Neural cell (in vitro differentiated cells): ENCODE measurements at regions not wholly inside any gene's neighbourhood (a gene's known extent, or its start where the extent isn't known, plus 50 kb on each side); places are given as distances from the start of the nearest gene placed in this dataset.

ENCODE experiments used
- H2AFZ ChIP-seq: fragments of 200-600, 300-800 bp; sonication (generic), shearing (Covaris generic); 2 replicates; pipeline ENCODE4 v1.6.0; 2014; ENCODE audit warnings: low read depth, mild to moderate bottlenecking, antibody characterized with exemption, low read length, moderate library complexity
- H3F3A ChIP-seq: fragments of 200-600 bp; shearing (Covaris generic); 2 replicates; pipeline ENCODE4 v1.6.1; 2016; ENCODE audit warnings: mild to moderate bottlenecking, moderate library complexity, mixed read lengths, antibody characterized with exemption, low read length; ENCODE audit not compliant: insufficient read depth, poor library complexity, severe bottlenecking
- H3K27ac ChIP-seq: fragments of 200-600, 300-800 bp; sonication (generic), shearing (Covaris generic); 2 replicates; pipeline ENCODE4 v1.5.1; 2014; ENCODE audit warnings: mild to moderate bottlenecking, low read length, moderate library complexity
- H3K27me3 ChIP-seq: fragments of 300-800, 200-600 bp; sonication (generic), shearing (Covaris generic); 2 replicates; pipeline ENCODE4 v1.6.0; 2014; ENCODE audit warnings: mild to moderate bottlenecking, low read depth, low read length, moderate library complexity; ENCODE audit not compliant: insufficient read depth
- H3K36me3 ChIP-seq: fragments of 300-800, 200-600 bp; sonication (generic), shearing (Covaris generic); 2 replicates; pipeline ENCODE4 v1.5.1; 2014; ENCODE audit warnings: mild to moderate bottlenecking, antibody characterized with exemption, low read length, moderate library complexity; ENCODE audit not compliant: insufficient read depth
- H3K4me2 ChIP-seq: fragments of 300-800, 200-600 bp; sonication (generic), shearing (Covaris generic); 2 replicates; pipeline ENCODE4 v1.6.0; 2014; ENCODE audit warnings: mild to moderate bottlenecking, low read length
- H3K4me3 ChIP-seq: fragments of 300-800, 200-600 bp; sonication (generic), shearing (Covaris generic); 2 replicates; pipeline ENCODE4 v1.5.1; 2014; ENCODE audit warnings: mild to moderate bottlenecking, low read length, moderate library complexity
- H3K79me2 ChIP-seq: fragments of 200-600 bp; shearing (Covaris generic); replicated peaks from 2 replicates; pipeline ENCODE4 v1.6.0; 2014; ENCODE audit warnings: mild to moderate bottlenecking, low read length, moderate library complexity; ENCODE audit not compliant: insufficient read depth
- H3K9ac ChIP-seq: fragments of 300-800, 200-600 bp; sonication (generic), shearing (Covaris generic); 2 replicates; pipeline ENCODE4 v1.6.1; 2016; ENCODE audit warnings: mild to moderate bottlenecking, low read length, mixed read lengths
- H3K9me2 ChIP-seq: fragments of 200-600 bp; shearing (Covaris generic); 2 replicates; pipeline ENCODE4 v1.6.1; 2016; ENCODE audit warnings: mild to moderate bottlenecking, low read length, mixed read lengths; ENCODE audit not compliant: insufficient read depth
- H3K9me3 ChIP-seq: fragments of 200-600, 300-800 bp; sonication (generic), shearing (Covaris generic); 2 replicates; pipeline ENCODE4 v1.6.1; 2016; ENCODE audit warnings: mild to moderate bottlenecking, mixed run types, low read length, moderate library complexity, mixed read lengths
- H4K20me1 ChIP-seq: fragments of 200-600 bp; shearing (Covaris generic); 2 replicates; pipeline ENCODE4 v1.6.1; 2016; ENCODE audit warnings: mild to moderate bottlenecking, mixed run types; ENCODE audit not compliant: insufficient read depth
- CTCF ChIP-seq: fragments of 450-650 bp; IDR thresholded peaks from 2 replicates; pipeline ENCODE4 v1.5.1; 2014; ENCODE audit warnings: antibody characterized with exemption, mild to moderate bottlenecking, moderate library complexity; ENCODE audit not compliant: poor library complexity, severe bottlenecking
- EP300 ChIP-seq: fragments of 450-650 bp; conservative IDR thresholded peaks from 2 replicates; pipeline ENCODE4 v1.6.1; 2014; ENCODE audit warnings: antibody characterized with exemption, mild to moderate bottlenecking, moderate library complexity; ENCODE audit not compliant: poor library complexity, severe bottlenecking
- EZH2 ChIP-seq: fragments of 200-600, 300-800 bp; shearing (Covaris generic), sonication (generic); IDR thresholded peaks from 2 replicates; pipeline ENCODE4 v1.6.1; 2014; ENCODE audit warnings: antibody characterized with exemption, low read length, borderline replicate concordance, mild to moderate bottlenecking; ENCODE audit not compliant: insufficient read depth, poor library complexity, severe bottlenecking
- MXI1 ChIP-seq: fragments of 450-650 bp; conservative IDR thresholded peaks from 2 replicates; pipeline ENCODE4 v1.6.1; 2014; ENCODE audit warnings: antibody characterized with exemption, mild to moderate bottlenecking; ENCODE audit not compliant: poor library complexity, severe bottlenecking
- POLR2AphosphoS5 ChIP-seq: IDR thresholded peaks from 2 replicates; pipeline ENCODE4 v1.6.1; 2012
- RAD21 ChIP-seq: fragments of 450-650 bp; conservative IDR thresholded peaks from 2 replicates; pipeline ENCODE4 v1.6.1; 2014; ENCODE audit warnings: antibody characterized with exemption, mild to moderate bottlenecking, moderate library complexity
- REST ChIP-seq: IDR thresholded peaks from 2 replicates; pipeline ENCODE4 v1.6.1; 2012; ENCODE audit warnings: borderline replicate concordance
- SMC3 ChIP-seq: fragments of 450-650 bp; conservative IDR thresholded peaks from 2 replicates; pipeline ENCODE4 v1.6.1; 2014; ENCODE audit warnings: antibody characterized with exemption, mild to moderate bottlenecking, moderate library complexity; ENCODE audit not compliant: poor library complexity
- TAF1 ChIP-seq: IDR thresholded peaks from 2 replicates; pipeline ENCODE4 v1.6.1; 2012; ENCODE audit warnings: low read depth

GRCh38 chr2:157929871-157930667 is 53.9 kb upstream of the ACVR1 start:
- Histone ChIP-seq H3K4me2 (no peak overlapping the region), H3K27ac (no peak overlapping the region), H2AFZ (no peak overlapping the region), H3K36me3 (no peaks in the 10 kb centered on the region), H3K79me2 (no peaks in the 10 kb centered on the region), H3K9me2 (no peaks in the 10 kb centered on the region), H4K20me1 (no peaks in the 10 kb centered on the region), H3K4me3 (no peak overlapping the region), H3F3A (no peaks in the 10 kb centered on the region), H3K9ac (no peak overlapping the region), H3K9me3 (peaks cover 8% of the 10 kb centered on the region), H3K27me3 (peaks cover 68% of the 10 kb centered on the region)
- no peak for TF ChIP-seq REST
- TF ChIP-seq RAD21 = no peak
- TF ChIP-seq CTCF = no peak
- no peak for TF ChIP-seq POLR2AphosphoS5
- TF ChIP-seq EZH2 = no peak

- no peaks in the 10 kb centered on the region for H3K79me2 ChIP-seq
- peaks cover 51% of the 10 kb centered on the region for H3K27me3 ChIP-seq
- H4K20me1 ChIP-seq = no peaks in the 10 kb centered on the region
- no peaks in the 10 kb centered on the region for H3F3A ChIP-seq
- no peak overlapping the region for H3K4me2 ChIP-seq
- no peaks in the 10 kb centered on the region for H3K36me3 ChIP-seq
- no peak overlapping the region for H2AFZ ChIP-seq
- peaks cover 8% of the 10 kb centered on the region for H3K9me3 ChIP-seq
- H3K9me2 ChIP-seq = no peaks in the 10 kb centered on the region
- no peak overlapping the region for H3K9ac ChIP-seq
- no peak overlapping the region for H3K27ac ChIP-seq
- no peak overlapping the region for H3K4me3 ChIP-seq
- TF ChIP-seq MXI1 (no peak), RAD21 (no peak), TAF1 (no peak), CTCF (no peak), EP300 (no peak), POLR2AphosphoS5 (no peak), EZH2 (no peak), SMC3 (no peak), REST (no peak)
These were observed 52.2 kb upstream of the ACVR1 start for GRCh38 chr2:157928372-157928771.
